ENCODE measurements at regions not wholly inside any gene's neighbourhood (a gene's known extent, or its start where the extent isn't known, plus 50 kb on each side); places are given as distances from the start of the nearest gene placed in this dataset.

DNA sequence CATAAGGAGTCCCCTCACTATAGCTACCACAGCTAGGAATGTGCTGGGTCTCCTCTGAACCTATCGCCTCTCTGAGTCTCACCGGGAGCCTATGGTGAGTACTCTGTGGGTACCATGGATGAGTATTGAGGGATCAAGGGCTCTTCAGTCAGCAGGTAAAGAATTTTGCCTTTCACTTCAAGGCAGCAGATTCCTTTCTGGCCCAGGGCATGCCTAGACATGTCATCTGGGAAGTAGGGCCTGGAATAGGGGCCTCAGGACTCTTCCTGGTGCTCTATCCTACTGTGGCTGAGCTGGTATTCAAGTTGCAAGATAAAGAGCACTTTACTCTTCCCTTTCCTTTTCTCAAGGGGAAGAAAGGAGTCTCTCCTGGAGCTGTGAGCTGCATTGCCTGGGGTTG lies 85.6 kb upstream of the LHCGR start:
- Mint-ChIP-seq H3K27ac (ENCODE audit: unreplicated experiment) (no peak overlapping the region), H3K4me3 (ENCODE audit: low read depth, unreplicated experiment) (no peak overlapping the region), H3K36me3 (ENCODE audit: insufficient read depth, unreplicated experiment) (no peaks in the 10 kb centered on the region), H3K4me1 (ENCODE audit: low read depth, unreplicated experiment) (no peaks in the 10 kb centered on the region), H3K9me3 (ENCODE audit: low read depth, unreplicated experiment) (peaks cover 11% of the 10 kb centered on the region), H3K27me3 (ENCODE audit: unreplicated experiment) (no peaks in the 10 kb centered on the region)
- CTCF ChIA-PET = no interaction called here
- DNase-seq = no peak
- intact Hi-C loops (cut with micrococcal nuclease; ENCODE audit: unreplicated experiment) = no loop called here
- BruUV-seq (replicated peaks) = no TSS peak
- TF ChIP-seq, protein P1, sequence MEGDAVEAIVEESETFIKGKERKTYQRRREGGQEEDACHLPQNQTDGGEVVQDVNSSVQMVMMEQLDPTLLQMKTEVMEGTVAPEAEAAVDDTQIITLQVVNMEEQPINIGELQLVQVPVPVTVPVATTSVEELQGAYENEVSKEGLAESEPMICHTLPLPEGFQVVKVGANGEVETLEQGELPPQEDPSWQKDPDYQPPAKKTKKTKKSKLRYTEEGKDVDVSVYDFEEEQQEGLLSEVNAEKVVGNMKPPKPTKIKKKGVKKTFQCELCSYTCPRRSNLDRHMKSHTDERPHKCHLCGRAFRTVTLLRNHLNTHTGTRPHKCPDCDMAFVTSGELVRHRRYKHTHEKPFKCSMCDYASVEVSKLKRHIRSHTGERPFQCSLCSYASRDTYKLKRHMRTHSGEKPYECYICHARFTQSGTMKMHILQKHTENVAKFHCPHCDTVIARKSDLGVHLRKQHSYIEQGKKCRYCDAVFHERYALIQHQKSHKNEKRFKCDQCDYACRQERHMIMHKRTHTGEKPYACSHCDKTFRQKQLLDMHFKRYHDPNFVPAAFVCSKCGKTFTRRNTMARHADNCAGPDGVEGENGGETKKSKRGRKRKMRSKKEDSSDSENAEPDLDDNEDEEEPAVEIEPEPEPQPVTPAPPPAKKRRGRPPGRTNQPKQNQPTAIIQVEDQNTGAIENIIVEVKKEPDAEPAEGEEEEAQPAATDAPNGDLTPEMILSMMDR (IDR thresholded peaks at IDR 0.05; ENCODE audit: unreplicated experiment) = no peak

- H3K9me3 Mint-ChIP-seq (ENCODE audit: low read depth, unreplicated experiment) = peaks cover 15% of the 10 kb centered on the region
- no peak overlapping the region for H3K27ac Mint-ChIP-seq (ENCODE audit: unreplicated experiment)
- no peaks in the 10 kb centered on the region for H3K36me3 Mint-ChIP-seq (ENCODE audit: insufficient read depth, unreplicated experiment)
- H3K4me1 Mint-ChIP-seq (ENCODE audit: low read depth, unreplicated experiment) = no peaks in the 10 kb centered on the region
- DNase-seq = no peak
- TF ChIP-seq, protein P1 (IDR thresholded peaks at IDR 0.05; ENCODE audit: unreplicated experiment) = no peak
- no peak overlapping the region for H3K4me3 Mint-ChIP-seq (ENCODE audit: low read depth, unreplicated experiment)
- CTCF ChIA-PET = no interaction called here
- BruUV-seq (replicated peaks) = no TSS peak
- intact Hi-C loops (cut with micrococcal nuclease; ENCODE audit: unreplicated experiment) = no loop called here
- H3K27me3 Mint-ChIP-seq (ENCODE audit: unreplicated experiment) = no peaks in the 10 kb centered on the region
Measured at GRCh38 chr2:48838029-48838428, 82.5 kb upstream of the LHCGR start.

GRCh38 chr2:48829569-48829968 lies 74.0 kb upstream of the LHCGR start:
- BruUV-seq (replicated peaks) = no TSS peak
- TF ChIP-seq, protein P1 (IDR thresholded peaks at IDR 0.05; ENCODE audit: unreplicated experiment) = no peak
- no peak for DNase-seq
- CTCF ChIA-PET = no interaction called here
- intact Hi-C loops (cut with micrococcal nuclease; ENCODE audit: unreplicated experiment) = no loop called here
- H3K4me3 Mint-ChIP-seq (ENCODE audit: low read depth, unreplicated experiment) = no peak overlapping the region
- H3K9me3 Mint-ChIP-seq (ENCODE audit: low read depth, unreplicated experiment) = peaks cover 9% of the 10 kb centered on the region
- H3K27me3 Mint-ChIP-seq (ENCODE audit: unreplicated experiment) = peaks cover 8% of the 10 kb centered on the region
- H3K27ac Mint-ChIP-seq (ENCODE audit: unreplicated experiment) = no peak overlapping the region
- H3K4me1 Mint-ChIP-seq (ENCODE audit: low read depth, unreplicated experiment) = no peaks in the 10 kb centered on the region
- H3K36me3 Mint-ChIP-seq (ENCODE audit: insufficient read depth, unreplicated experiment) = no peaks in the 10 kb centered on the region

DNA sequence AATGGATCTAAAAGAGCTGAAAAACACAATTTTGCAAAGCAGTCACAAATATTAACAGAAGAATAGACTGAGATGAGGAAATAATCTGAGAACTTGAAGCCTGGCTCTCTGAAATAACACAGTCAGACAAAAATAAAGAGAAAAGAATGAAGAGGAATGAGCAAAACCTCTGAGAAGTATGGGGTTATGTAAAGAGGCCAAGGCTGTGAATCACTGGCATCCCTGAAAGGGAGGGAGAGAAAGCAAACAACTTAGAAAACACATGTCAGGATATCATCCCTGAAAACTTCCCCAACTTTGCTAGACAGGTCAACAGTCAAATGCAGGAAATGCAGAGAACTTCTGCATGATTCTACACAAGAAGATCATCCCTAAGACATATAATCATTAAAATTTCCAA lies 73.5 kb upstream of the LHCGR start:
- H3K27ac Mint-ChIP-seq (ENCODE audit: unreplicated experiment) = no peak overlapping the region
- H3K9me3 Mint-ChIP-seq (ENCODE audit: low read depth, unreplicated experiment) = peaks cover 7% of the 10 kb centered on the region
- intact Hi-C loops (cut with micrococcal nuclease; ENCODE audit: unreplicated experiment) = no loop called here
- no peaks in the 10 kb centered on the region for H3K4me1 Mint-ChIP-seq (ENCODE audit: low read depth, unreplicated experiment)
- H3K36me3 Mint-ChIP-seq (ENCODE audit: insufficient read depth, unreplicated experiment) = no peaks in the 10 kb centered on the region
- no peak for DNase-seq
- peaks cover 8% of the 10 kb centered on the region for H3K27me3 Mint-ChIP-seq (ENCODE audit: unreplicated experiment)
- TF ChIP-seq, protein P1 (IDR thresholded peaks at IDR 0.05; ENCODE audit: unreplicated experiment) = no peak
- no TSS peak for BruUV-seq (replicated peaks)
- no peak overlapping the region for H3K4me3 Mint-ChIP-seq (ENCODE audit: low read depth, unreplicated experiment)
- CTCF ChIA-PET = no interaction called here

- CTCF ChIA-PET = no interaction called here
- DNase-seq = no peak
- H3K27ac Mint-ChIP-seq (ENCODE audit: unreplicated experiment) = no peak overlapping the region
- H3K27me3 Mint-ChIP-seq (ENCODE audit: unreplicated experiment) = peaks cover 8% of the 10 kb centered on the region
- intact Hi-C loops (cut with micrococcal nuclease; ENCODE audit: unreplicated experiment) = no loop called here
- no peaks in the 10 kb centered on the region for H3K4me1 Mint-ChIP-seq (ENCODE audit: low read depth, unreplicated experiment)
- H3K36me3 Mint-ChIP-seq (ENCODE audit: insufficient read depth, unreplicated experiment) = no peaks in the 10 kb centered on the region
- H3K4me3 Mint-ChIP-seq (ENCODE audit: low read depth, unreplicated experiment) = no peak overlapping the region
- BruUV-seq (replicated peaks) = no TSS peak
- TF ChIP-seq, protein P1 (IDR thresholded peaks at IDR 0.05; ENCODE audit: unreplicated experiment) = no peak
- peaks cover 5% of the 10 kb centered on the region for H3K9me3 Mint-ChIP-seq (ENCODE audit: low read depth, unreplicated experiment)
Measured at GRCh38 chr2:48826986-48827385, 71.5 kb upstream of the LHCGR start.
